Neural progenitor cell (in vitro differentiated cells): ENCODE measurements at regions not wholly inside any gene's neighbourhood (a gene's known extent, or its start where the extent isn't known, plus 50 kb on each side); places are given as distances from the start of the nearest gene placed in this dataset.

ENCODE experiments used
- DNase-seq: peaks from one replicate; pipeline ENCODE4 v3.0.0-alpha.2; 2016; ENCODE audit warnings: low spot score
- H2AFZ ChIP-seq: fragments of 200-600 bp; sonication (generic); replicated peaks from 2 replicates; pipeline ENCODE4 v1.6.1; 2016; ENCODE audit warnings: antibody characterized with exemption
- H3F3A ChIP-seq: fragments of 200-600 bp; sonication (generic); 2 replicates; pipeline ENCODE4 v1.6.1; 2016; ENCODE audit warnings: antibody characterized with exemption, low read depth
- H3K27ac ChIP-seq: fragments of 200-600 bp; sonication (generic); 2 replicates; pipeline ENCODE4 v1.5.1; 2016; ENCODE audit warnings: mild to moderate bottlenecking
- H3K27me3 ChIP-seq: fragments of 200-600 bp; sonication (generic); 2 replicates; pipeline ENCODE4 v1.6.1; 2016; ENCODE audit warnings: mild to moderate bottlenecking, moderate library complexity
- H3K36me3 ChIP-seq: fragments of 200-600 bp; sonication (generic); 2 replicates; pipeline ENCODE4 v1.5.1; 2016
- H3K4me1 ChIP-seq: fragments of 200-600 bp; sonication (generic); 2 replicates; pipeline ENCODE4 v1.6.1; 2016; ENCODE audit warnings: mixed run types
- H3K4me2 ChIP-seq: fragments of 200-600 bp; sonication (generic); 2 replicates; pipeline ENCODE4 v1.6.1; 2016
- H3K4me3 ChIP-seq: fragments of 200-600 bp; sonication (generic); 2 replicates; pipeline ENCODE4 v1.5.1; 2016
- H3K79me2 ChIP-seq: fragments of 200-600 bp; sonication (generic); 2 replicates; pipeline ENCODE4 v1.6.1; 2016; ENCODE audit warnings: low read depth
- H3K9ac ChIP-seq: fragments of 200-600 bp; sonication (generic); 2 replicates; pipeline ENCODE4 v1.6.1; 2016
- H3K9me3 ChIP-seq: fragments of 200-600 bp; sonication (generic); 2 replicates; pipeline ENCODE4 v1.5.1; 2016; ENCODE audit warnings: low read depth
- H4K20me1 ChIP-seq: fragments of 200-600 bp; sonication (generic); 2 replicates; pipeline ENCODE4 v1.6.1; 2016; ENCODE audit warnings: low read depth
- H3K27ac Mint-ChIP-seq: 3 replicates; pipeline ENCODE4 v1.8.0; 2021; ENCODE audit warnings: mixed read lengths
- H3K27me3 Mint-ChIP-seq: 2 replicates; pipeline ENCODE4 v1.8.0; 2022; ENCODE audit warnings: low read depth, mild to moderate bottlenecking, inconsistent platforms, moderate library complexity, mixed read lengths; ENCODE audit not compliant: insufficient read depth
- H3K36me3 Mint-ChIP-seq: 3 replicates; pipeline ENCODE4 v1.8.0; 2021; ENCODE audit warnings: mixed read lengths
- H3K4me1 Mint-ChIP-seq: 3 replicates; pipeline ENCODE4 v1.8.0; 2021; ENCODE audit warnings: mixed read lengths
- H3K4me3 Mint-ChIP-seq: 3 replicates; pipeline ENCODE4 v1.8.0; 2021; ENCODE audit warnings: mild to moderate bottlenecking, moderate library complexity, mixed read lengths
- H3K9me3 Mint-ChIP-seq: 3 replicates; pipeline ENCODE4 v1.8.0; 2020; ENCODE audit warnings: mixed read lengths
- EZH2 ChIP-seq: fragments of 200-600 bp; sonication (generic); IDR thresholded peaks from 2 replicates; pipeline ENCODE4 v1.6.1; 2017; ENCODE audit warnings: antibody characterized with exemption, mild to moderate bottlenecking, moderate library complexity
- EZH2phosphoT487 ChIP-seq: fragments of 200-600 bp; sonication (generic); IDR thresholded peaks from 2 replicates; pipeline ENCODE4 v1.6.1; 2017; ENCODE audit warnings: antibody characterized with exemption
- TF ChIP-seq, protein P1 (sequence below): fragments of 200-600 bp; sonication (generic); IDR thresholded peaks from 2 replicates; pipeline ENCODE4 v1.5.1; 2017; ENCODE audit warnings: antibody characterized with exemption, mild to moderate bottlenecking

DNA sequence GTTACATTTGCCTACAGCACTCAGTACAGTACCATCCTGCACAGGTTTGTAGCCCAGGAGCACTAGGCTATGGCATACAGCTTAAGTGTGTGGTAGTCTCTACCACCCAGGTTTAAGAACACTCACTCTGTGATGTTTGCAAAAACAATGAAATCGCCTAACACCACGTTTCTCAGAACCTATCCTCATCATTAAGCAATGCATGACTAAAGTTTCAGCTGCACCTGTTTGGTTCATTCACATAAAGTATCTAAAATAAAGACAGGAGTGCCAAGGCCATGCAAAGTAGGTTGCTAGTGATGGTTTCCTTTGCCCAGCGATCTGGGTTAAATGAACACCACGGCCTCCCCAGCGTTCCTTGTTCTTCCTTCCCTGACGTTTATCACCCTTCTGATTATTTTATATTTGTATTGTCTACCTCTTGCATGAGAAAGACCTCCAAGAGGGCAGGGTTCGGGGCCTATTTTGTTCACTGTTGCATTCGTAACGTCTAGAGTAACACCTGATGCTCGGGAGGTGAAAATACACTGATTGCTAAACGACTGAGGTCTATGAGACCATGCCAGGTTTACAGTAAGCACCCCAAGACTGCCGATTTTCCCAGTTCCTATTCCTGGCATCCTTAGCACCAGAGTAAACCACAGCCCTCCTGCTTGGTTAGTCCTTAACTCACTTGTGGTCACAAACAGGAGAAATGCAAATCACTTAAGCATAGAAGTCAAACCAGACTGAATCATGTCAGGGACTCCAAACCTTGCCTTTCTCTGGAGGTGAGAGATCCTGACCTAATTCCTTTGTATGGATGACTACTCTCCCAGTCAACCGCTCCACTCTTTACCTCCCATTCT lies 204.1 kb upstream of the NFE2L3 start:
- Mint-ChIP-seq H3K27me3 (peaks cover 9% of the 10 kb centered on the region), H3K4me3 (no peak overlapping the region), H3K36me3 (no peaks in the 10 kb centered on the region), H3K4me1 (peaks cover 34% of the 10 kb centered on the region), H3K27ac (no peak overlapping the region), H3K9me3 (no peaks in the 10 kb centered on the region)
- Histone ChIP-seq H3K4me3 (no peak overlapping the region), H3K4me1 (peaks cover 23% of the 10 kb centered on the region), H3K9ac (no peak overlapping the region), H2AFZ (no peak overlapping the region), H4K20me1 (peaks cover 9% of the 10 kb centered on the region), H3K36me3 (no peaks in the 10 kb centered on the region), H3K27me3 (peaks cover 8% of the 10 kb centered on the region), H3K9me3 (no peaks in the 10 kb centered on the region), H3K27ac (no peak overlapping the region), H3K79me2 (peaks cover 6% of the 10 kb centered on the region), H3K4me2 (no peak overlapping the region), H3F3A (peaks cover 30% of the 10 kb centered on the region)
- DNase-seq = no peak
- TF ChIP-seq EZH2phosphoT487 = no peak
- TF ChIP-seq EZH2 = no peak
- TF ChIP-seq, protein P1, sequence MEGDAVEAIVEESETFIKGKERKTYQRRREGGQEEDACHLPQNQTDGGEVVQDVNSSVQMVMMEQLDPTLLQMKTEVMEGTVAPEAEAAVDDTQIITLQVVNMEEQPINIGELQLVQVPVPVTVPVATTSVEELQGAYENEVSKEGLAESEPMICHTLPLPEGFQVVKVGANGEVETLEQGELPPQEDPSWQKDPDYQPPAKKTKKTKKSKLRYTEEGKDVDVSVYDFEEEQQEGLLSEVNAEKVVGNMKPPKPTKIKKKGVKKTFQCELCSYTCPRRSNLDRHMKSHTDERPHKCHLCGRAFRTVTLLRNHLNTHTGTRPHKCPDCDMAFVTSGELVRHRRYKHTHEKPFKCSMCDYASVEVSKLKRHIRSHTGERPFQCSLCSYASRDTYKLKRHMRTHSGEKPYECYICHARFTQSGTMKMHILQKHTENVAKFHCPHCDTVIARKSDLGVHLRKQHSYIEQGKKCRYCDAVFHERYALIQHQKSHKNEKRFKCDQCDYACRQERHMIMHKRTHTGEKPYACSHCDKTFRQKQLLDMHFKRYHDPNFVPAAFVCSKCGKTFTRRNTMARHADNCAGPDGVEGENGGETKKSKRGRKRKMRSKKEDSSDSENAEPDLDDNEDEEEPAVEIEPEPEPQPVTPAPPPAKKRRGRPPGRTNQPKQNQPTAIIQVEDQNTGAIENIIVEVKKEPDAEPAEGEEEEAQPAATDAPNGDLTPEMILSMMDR = no peak

DNA sequence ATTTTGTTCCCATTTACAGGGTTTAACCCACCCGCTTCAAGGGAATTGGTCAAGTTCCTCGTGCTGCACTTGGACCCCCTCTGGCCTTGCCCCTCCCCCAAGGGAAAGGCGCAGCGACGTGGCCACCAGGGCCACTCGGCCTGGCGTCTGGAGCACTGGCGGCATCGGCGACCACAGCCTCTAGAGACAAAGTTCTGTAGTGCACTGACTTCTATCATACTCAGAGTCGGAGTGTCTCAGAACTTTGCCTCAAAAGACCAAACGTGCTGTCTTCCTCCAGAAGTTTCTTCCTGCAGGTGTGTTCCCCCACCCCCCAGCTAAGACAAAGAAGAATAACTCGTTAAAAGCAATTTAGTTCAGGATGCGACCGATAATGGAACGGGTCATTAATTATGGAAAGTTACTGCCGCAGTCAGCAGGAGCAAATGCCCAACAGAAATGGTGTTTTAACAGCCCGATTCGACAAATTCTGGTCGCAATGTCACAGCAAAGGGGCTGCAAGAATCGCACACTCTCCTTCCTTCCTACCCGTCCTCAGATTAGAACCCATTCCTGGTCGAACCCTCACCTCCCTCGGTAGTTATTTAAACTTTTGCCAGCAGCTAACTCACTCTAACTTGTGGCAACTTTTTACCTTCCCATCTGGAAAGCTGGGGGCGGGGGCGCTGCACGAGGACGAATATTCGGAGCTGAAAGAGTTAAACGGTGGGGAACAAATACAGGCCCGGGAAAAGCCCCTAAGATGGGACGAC lies 202.1 kb upstream of the NFE2L3 start:
- TF ChIP-seq EZH2phosphoT487 = no peak
- peak; percentile 63 for TF ChIP-seq EZH2
- TF ChIP-seq, protein P1 = no peak
- H3K27ac Mint-ChIP-seq = peak overlapping the region; percentile 33
- Histone ChIP-seq H3K4me2 (peak overlapping the region; percentile 96), H2AFZ (peak overlapping the region; percentile 77), H3F3A (peaks cover 34% of the 10 kb centered on the region), H3K4me3 (peak overlapping the region; percentile 61), H3K27me3 (peaks cover 8% of the 10 kb centered on the region), H3K4me1 (peaks cover 23% of the 10 kb centered on the region), H4K20me1 (peaks cover 9% of the 10 kb centered on the region), H3K9ac (no peak overlapping the region), H3K36me3 (no peaks in the 10 kb centered on the region), H3K27ac (no peak overlapping the region), H3K9me3 (no peaks in the 10 kb centered on the region), H3K79me2 (peaks cover 6% of the 10 kb centered on the region)
- peak; percentile 65 for DNase-seq
- H3K4me3 Mint-ChIP-seq = peak overlapping the region; percentile 97
- H3K9me3 Mint-ChIP-seq = peaks cover 4% of the 10 kb centered on the region
- H3K4me1 Mint-ChIP-seq = peaks cover 34% of the 10 kb centered on the region
- H3K36me3 Mint-ChIP-seq = no peaks in the 10 kb centered on the region
- peaks cover 13% of the 10 kb centered on the region for H3K27me3 Mint-ChIP-seq

DNA sequence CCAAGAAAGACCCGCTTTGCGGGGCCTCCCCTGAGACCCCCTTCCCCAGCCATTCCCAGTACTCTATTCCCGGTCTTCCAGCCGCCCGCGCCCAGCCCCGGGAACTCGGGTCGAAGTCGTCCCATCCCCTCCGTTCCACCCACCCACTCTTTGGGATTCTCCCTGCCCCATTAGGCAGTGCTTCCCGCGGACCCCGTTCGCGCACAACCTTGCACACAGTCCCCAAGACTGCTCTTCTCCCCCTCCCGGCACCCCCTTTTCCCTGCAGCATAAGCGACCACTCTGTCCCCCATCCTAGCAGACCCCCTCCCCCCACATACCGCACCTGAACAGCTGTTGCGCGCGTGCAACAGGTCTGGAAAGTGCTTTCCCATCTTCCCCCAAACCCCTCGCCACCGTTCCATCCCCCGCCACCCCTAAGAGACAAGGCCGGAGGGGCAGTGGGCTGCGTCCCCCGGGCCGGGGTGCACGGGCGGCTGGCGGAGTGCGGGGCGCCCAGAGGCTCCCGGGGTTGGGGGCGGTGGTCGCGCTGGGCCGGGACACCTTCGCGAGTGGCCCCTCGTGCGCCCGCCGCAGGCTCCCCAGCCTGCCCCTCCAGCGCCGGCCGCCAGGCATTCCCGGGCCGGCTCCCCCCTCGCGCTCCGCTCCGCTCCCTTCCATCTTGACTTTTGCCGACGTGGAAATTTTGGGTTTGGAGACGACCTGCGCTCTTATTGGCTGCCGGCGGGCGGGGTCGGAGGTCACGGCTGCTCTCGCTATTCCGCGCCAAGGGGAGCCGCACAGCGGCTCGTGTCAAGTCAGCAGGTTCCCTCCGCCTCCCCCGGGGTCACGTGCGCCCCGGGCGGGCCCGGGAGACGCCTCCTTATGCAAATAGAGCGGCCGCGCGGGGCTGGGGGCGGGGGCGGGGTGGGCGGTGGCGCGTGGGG lies 201.2 kb upstream of the NFE2L3 start:
- peaks cover 34% of the 10 kb centered on the region for H3K4me1 Mint-ChIP-seq
- DNase-seq = peak; percentile 96
- no peak overlapping the region for H3K9ac ChIP-seq
- H3K36me3 Mint-ChIP-seq = no peaks in the 10 kb centered on the region
- no peaks in the 10 kb centered on the region for H3K9me3 ChIP-seq
- peaks cover 8% of the 10 kb centered on the region for H3K27me3 ChIP-seq
- H2AFZ ChIP-seq = peak overlapping the region; percentile 77
- H3K4me3 Mint-ChIP-seq = peak overlapping the region; percentile 97
- H3K36me3 ChIP-seq = no peaks in the 10 kb centered on the region
- TF ChIP-seq EZH2 = peak; percentile 7
- TF ChIP-seq, protein P1 = no peak
- H3K4me3 ChIP-seq = peak overlapping the region; percentile 61
- H3K9me3 Mint-ChIP-seq = peaks cover 4% of the 10 kb centered on the region
- no peak overlapping the region for H3K27ac ChIP-seq
- H3K4me1 ChIP-seq = peaks cover 23% of the 10 kb centered on the region
- H3K79me2 ChIP-seq = peaks cover 6% of the 10 kb centered on the region
- peak overlapping the region; percentile 51 for H3K27ac Mint-ChIP-seq
- peak overlapping the region; percentile 96 for H3K4me2 ChIP-seq
- peaks cover 9% of the 10 kb centered on the region for H4K20me1 ChIP-seq
- peaks cover 13% of the 10 kb centered on the region for H3K27me3 Mint-ChIP-seq
- peaks cover 34% of the 10 kb centered on the region for H3F3A ChIP-seq
